NOMO-1 (cell line): ENCODE measurements at regions not wholly inside any gene's neighbourhood (a gene's known extent, or its start where the extent isn't known, plus 50 kb on each side); places are given as distances from the start of the nearest gene placed in this dataset.
"Not testable (repeated sequence)": the region's sequence is repeated elsewhere in the genome, so short reads cannot be mapped to it uniquely, and the experiment has no call there.

Source experiments
- DNase-seq, 2 experiments: peaks; one replicate each; lab custom pipeline; 2025; ENCODE audit not compliant: unreplicated experiment in 2 of 2; lab: John Stamatoyannopoulos, UW

DNA sequence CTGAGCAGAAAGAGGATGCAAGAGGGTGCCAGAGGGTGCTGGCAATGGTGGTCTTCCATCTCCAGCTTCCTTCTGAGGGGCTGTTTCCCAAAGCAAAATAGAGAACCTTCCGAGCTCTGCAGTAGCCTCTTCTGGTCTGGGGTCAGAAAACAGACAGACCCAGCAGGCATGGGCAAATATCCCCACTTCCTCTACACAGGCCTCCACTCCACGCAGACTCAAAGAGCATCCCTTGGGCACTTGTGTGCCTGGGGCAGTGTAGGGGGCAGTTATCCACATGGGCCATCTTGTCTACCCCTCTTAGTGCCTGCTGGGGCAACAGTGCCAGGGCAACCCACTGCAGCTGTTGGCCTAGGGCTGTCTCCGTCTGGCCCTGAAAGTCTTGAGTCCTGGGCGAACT lies 231.9 kb downstream of the TTC8 start:
- no peak for DNase-seq

DNA sequence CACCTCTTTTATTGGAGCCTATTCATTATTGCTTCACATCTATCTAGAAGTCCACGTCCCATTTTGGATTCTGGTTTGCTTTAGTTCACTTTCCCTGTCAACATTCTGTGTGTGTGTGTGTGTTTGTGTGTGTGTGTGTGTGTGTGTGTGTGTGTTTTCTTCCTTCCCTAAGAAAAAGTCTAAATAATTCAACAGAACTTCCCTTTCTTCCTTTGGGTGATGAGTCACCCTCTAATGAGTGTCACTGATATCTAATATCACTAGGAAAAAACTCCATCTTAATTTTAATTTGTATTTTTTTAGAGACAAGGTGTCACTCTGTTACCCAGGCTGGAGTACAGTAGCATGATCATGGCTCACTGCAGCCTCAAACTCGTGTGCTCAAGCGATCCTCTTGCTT lies 234.2 kb downstream of the TTC8 start:
- DNase-seq: no peak

DNA sequence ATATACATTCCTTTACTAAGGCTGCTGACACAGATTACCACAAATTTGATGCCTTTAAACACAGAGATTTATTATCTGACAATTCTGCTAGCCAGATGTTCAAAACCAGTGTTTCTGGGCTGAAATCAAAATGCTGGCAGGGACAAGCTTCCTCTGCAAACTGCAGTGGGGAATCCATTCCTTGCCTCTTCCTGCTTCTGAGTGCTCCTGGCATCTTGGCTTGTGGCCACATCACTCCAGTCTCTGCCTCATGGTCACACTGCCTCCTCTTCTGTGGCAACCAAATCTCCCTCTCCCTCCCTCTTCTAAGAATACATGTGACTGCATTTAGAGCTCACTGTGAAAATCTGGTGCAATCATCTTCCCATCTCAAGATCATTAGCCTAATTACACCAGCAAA lies 235.7 kb downstream of the TTC8 start:
- no peak for DNase-seq

DNA sequence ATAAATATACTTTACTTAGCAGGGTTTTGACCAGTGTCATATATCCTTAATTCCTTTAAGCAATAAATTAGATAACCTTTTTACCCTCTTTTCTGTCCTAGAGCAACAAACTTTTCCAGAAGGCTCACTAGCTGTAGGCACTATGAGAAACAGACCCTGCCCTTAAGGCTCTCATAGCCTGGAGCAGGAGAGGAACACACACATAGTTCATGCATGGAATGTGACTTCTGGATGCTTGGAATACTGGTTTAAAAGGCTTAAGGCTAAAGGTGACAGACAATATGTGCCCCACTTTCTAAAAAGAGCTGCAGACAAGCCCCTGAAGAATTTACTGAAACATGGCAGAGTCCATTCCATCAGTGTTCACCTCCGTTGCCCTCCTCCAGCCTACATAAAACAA lies 237.2 kb downstream of the TTC8 start:
- no peak for DNase-seq

DNA sequence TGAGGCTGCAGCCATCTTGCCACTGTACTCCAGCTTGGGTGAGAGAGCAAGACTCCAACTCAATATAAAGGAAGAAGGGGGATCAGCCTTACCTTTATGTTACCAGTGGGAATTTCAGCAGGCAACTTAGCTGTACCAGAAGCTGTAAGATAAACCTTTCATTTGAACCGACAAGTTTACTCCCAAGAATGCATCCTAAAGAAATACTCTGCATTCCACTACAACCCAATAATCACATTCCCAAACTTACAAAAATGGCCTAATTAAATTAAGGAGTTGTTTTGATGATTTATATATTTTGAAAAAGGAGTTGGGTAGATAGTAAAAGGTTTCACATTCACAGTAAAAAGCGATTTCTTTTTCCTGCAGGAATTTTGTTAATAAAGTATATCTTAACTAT lies 241.4 kb downstream of the TTC8 start:
- no peak for DNase-seq

DNA sequence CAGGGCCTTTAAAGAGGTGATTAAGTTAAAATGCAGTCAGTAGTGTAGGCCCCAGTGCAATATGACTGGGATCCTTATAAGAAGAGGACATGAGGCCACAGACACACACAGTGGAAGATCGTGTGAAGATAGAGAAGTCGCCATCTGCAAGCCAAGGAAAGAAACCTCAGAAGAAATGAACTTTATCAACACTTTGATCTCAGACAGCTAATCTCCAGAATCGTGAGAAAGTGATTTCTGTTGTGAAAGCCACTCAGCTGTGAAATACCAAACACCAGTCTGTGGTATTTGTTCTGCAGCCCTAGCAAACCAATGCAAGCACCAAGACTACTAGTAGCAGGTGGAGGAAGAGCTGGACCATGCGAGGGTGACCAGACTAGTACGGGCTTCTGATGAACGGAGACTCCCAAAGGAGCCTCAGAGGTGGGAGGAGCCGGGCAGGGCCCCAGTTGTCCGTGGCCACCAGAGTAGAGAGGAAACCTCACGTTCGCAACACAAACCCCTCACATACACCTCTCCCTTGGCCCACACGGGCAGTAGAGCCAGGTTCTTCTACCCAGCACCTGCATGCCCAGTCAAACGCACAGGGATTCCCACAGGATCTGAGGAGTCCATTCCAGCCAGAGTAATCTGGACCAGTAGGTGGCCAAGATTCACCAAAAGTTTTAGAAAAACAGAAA lies 243.0 kb downstream of the TTC8 start:
- DNase-seq: no peak

DNA sequence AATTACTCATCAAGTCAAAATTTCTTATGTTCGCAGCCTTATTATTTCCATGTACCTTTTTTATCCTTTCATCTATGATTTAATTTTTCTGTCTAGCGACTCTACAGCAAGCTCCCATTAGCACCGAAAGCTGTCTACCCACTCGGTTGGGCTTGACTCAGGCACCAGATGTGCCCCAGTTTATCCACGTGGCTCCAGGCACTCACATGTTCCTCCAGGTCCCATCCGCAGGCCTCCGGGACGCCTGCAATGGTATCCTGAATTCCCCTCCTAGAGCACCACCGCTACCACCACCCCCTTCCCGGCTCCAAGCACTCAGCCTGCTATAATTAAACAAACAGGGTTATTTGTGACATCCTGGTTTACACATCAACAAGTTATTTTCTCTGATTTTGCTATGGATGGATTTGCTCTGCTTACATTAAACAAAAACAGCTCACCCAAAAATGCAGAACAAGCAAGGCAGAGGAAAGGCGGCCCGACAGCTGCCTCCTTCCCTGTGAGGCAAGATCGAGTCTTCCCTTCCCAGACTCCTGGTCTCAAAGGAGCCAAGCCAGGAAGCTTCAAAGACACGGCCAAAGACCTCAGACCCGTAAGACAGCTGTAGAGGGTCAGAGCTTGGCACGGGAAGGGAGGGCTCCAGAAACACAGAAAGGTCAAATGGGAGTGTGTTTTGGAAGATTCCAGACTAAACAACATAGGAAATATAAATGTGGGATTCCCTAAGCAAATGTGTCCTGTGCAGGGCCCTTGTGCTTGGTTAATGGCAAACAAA lies 253.8 kb downstream of the TTC8 start:
- no peak for DNase-seq

DNA sequence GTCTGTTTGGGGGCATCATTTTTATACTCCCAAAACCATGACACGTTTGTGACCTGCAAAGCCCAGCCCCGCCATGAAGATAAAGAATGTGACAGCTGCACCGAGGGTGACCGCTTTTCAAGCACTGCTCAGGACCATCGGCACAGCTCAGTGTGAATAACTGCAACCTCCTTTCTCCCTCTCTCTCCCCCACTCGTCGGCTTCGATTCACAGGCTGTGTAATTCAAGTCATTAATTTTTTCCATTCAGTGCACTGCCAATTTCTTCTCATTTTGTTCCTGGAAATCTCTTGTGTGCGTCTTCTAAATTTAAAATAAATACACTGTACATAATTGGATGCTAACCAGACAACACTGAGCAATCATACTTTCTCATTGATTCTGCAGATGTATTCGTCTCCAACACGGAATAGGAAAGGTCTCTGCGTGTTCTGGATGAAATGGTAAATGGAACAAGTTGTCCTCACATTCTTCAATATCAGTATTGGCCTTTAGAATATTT lies 260.8 kb downstream of the TTC8 start:
- no peak for DNase-seq

DNA sequence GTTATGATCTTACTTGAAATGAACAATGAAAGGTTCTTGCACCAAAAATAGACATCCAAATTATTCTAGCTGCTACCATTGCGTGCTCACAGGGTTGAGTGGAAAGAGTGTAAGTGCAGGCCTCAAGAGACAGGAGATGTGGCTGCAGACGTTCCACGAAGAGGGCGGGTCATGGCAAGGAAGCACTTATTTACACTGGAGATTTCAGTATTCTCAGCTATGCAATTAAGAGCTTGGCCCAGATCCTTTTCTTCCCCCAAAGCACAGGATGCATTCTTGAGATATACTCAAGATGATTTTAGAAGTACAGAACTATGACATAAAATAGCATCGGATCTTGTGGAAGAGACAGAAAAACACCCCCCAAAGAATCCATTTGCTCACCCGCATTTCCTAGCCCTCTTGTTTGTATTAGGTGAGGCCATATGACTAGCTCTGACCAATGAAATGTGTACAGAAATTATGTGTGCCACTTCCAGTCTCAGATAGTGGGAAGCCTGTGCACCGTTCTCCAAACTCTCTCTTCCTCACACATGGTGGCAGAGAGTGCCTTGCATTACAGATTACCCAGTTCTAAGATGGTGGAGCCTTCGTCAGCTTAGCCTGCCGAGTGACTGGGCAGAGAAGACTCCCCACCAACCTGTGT lies 261.4 kb downstream of the TTC8 start:
- DNase-seq: no peak

DNA sequence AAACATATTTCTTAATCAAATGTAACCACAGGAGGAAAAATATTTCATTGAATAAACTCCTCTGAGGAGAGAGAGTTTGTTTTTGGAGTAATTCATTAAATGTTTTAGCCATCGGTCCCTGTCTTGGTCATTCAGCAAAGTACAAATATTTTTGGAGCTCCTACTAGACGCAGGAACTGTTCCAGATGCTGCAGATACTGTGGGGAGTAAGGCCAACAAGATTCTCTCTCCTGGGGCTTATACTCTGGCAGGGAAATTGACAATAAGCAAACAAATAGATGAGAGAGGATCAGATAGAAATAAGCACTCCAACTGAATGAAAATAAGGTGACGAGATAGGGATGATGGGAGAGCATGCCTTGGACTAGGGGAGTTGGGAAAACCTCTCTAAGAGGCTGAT lies 264.1 kb downstream of the TTC8 start:
- DNase-seq: no peak

DNA sequence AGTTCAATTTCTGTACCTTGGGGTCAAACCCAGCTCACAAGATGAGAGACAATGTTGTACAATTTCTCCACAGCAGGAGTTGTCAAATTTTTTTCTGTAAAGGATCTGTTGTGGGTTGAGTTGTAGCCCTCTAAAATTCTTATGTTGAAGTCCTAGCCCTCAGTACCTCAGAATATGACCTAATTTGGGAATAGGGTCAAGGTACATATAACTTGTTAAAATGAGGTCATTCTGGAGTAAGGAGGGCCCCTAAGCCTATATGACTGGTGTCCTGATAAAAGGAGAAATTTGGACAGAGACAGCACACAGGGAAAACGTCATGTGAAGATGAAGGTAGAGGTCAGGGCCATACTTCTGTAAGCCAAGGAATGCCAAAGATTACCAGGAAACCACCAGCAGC lies 264.9 kb downstream of the TTC8 start:
- DNase-seq: no peak

DNA sequence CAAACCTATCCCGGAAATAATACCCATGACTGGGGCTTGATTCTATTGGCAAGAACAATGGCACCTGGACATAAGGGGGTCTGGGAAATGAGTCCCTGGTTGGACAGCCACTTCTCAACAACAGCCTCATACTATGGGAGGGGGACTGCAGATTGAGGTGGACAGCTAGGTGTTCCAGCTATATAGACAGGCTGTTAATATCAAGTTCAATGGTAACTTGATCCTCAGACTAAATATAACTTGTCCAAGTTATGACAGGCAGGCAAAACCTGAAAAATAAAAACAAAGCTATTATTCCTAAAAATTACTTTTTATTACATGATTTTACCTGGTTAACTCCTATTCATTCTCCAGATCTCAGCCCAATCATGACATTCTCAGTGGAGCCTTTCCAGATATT lies 267.3 kb downstream of the TTC8 start:
- no peak for DNase-seq

DNA sequence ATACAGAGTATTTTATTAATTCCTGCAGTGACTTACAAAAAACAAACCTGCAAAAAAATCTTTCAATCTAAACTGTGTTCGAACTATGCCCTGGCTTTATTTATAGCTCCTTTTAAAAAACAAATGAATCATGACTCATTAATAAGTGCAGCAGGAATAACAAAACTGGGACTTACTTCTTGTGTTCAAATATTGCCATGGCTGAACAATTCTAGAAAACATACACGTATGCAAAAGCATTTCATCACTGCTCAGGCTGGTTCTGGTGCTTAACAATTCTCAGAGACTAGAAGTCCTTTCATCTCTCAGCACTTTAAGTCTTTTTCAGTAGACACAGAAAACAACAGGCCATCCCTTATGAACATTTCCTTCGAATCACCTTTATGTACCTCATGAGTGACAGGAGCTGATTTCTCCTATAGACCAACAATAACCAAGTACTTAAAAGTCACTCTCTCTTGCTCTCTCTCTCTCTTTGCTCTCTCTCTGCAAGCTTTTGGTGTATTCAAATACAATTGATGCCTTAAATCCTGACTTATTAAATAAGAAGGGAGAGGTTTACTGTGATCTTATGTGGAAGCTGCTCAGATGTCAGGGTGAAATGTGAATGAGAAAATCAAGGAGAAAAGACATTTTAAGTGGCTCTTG lies 268.8 kb downstream of the TTC8 start:
- no peak for DNase-seq

DNA sequence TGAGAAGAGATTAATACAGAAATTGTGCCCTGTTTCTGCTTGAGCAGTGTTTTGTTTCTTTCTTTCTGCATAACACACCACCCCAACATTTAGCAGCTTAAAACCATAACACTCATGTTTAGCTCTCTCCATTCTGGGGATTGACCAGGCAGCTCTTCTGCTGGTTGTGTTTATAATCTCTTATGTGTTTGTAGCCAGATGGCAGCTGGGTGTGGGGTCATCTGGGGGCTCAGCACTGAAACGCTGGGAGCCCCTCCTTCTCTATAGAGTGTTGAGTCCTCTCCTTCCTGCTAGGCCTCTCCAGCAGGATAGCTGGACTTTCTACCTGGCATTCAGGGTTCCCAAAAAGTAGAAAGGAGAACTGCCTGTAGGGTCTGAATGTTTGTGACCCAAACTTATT lies 270.6 kb downstream of the TTC8 start:
- no peak for DNase-seq

DNA sequence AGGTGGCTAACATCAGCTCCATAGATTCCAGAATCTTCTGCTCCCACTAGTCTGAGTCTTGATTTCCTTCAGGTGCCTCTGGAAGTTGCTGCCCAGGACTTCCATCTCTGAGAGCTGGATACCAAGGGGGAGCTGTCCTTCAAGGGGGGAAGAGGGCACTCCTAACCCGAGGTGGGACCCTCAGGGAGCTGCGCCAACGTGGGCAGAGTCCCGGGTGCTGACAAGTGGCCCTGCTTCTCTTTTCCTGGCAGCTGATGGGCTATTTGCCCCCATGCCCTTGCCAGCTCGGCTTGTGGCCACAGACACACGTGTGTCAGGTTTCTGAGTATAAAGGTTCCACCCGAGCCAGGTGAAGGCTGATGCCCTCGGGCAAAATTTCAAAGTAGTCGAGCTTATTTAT lies 272.5 kb downstream of the TTC8 start:
- no peak for DNase-seq

DNA sequence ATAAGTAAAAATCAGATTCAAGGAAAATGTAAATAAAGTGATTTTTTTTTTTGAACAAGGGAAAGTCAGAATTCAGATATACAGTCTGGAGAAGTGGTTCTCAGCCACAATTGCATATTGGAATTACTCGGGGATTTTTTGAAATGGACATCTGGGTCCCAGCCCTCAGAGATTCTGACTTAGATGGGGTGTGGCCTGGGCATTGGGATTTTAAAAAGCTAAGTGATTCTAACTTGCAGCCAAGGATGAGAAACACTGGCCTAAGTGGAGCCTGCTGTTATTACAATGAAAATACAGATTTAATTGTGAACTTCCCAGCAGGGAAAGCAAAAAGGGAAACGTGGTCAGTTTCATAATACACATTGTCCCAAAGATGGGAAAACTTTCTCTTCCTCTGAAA lies 273.8 kb downstream of the TTC8 start:
- no peak for DNase-seq

DNA sequence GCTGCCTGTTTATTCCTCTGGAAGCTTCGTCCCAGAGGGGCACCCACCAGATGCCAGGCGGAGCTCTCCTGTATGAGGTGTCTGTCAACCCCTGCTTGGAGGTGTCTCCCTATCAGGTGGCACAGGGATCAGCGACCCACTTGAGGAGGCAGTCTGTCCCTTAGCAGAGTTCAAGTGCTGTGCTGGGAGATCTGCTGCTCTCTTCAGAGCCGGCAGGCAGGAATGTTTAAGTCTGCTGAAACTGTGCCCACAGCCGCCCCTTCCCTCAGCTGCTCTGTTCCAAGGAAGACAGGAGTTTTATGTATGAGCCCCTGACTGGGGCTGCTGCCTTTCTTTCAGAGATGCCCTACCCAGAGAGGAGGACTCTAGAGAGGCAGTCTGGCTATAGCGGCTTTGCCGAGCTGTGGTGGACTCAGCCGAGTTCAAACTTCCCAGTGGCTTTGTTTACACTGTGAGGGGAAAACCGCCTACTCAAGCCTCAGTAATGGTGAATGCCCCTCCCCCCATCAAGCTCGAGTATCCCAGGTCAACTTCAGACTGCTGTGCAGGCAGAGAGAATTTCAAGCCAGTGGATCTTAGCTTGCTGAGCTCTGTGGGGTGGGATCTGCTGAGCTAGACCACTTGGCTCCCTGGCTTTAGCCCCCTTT lies 279.8 kb downstream of the TTC8 start:
- DNase-seq: not testable (repeated sequence)

DNA sequence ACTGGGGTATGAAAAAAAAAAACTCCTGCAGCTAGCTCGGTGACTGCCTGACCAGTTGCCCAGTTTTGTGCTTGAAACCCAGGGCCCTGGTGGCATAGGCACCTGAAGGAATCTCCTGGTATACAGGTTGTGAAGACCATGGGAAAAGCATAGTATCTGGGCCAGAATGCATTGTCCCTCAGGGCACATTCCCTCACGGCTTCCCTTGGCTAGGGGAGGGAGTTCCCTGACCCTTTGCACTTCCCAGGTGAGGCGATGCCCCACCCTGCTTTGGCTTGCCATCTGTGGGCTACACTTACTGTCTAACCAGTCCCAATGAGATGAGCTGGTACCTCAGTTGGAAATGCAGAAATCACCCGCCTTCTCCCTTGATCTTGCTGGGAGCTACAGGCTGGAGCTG lies 280.4 kb downstream of the TTC8 start:
- not testable (repeated sequence) for DNase-seq
